Lower lobe of right lung (tissue), 2 donors: ENCODE measurements at regions not wholly inside any gene's neighbourhood (a gene's known extent, or its start where the extent isn't known, plus 50 kb on each side); places are given as distances from the start of the nearest gene placed in this dataset.

Experiments
- ATAC-seq, 2 donors: fragments of 200-7000 bp; cut with Tn5 transposase; one replicate each; pipeline ENCODE4 v1.9.1; 2020 to 2022; ENCODE audit warnings: mild to moderate bottlenecking in 2 of 2, moderate library complexity in 2 of 2
- DNase-seq: peaks from one replicate; pipeline ENCODE4 v3.0.0-alpha.2; 2020
- H3K27ac ChIP-seq: fragments of 200-600 bp; one replicate; pipeline ENCODE4 v1.8.0; 2022
- H3K27me3 ChIP-seq: fragments of 200-600 bp; one replicate; pipeline ENCODE4 v1.8.0; 2022; ENCODE audit warnings: low read depth
- H3K36me3 ChIP-seq: fragments of 200-600 bp; one replicate; pipeline ENCODE4 v1.8.0; 2022; ENCODE audit warnings: mild to moderate bottlenecking
- H3K4me1 ChIP-seq: fragments of 200-600 bp; one replicate; pipeline ENCODE4 v1.8.0; 2022
- H3K4me3 ChIP-seq: fragments of 200-600 bp; one replicate; pipeline ENCODE4 v1.8.0; 2022; ENCODE audit warnings: mild to moderate bottlenecking
- H3K9me3 ChIP-seq: fragments of 200-600 bp; one replicate; pipeline ENCODE4 v1.8.0; 2022
- intact Hi-C: fragments of 100-400 bp; cut with DNase I; formaldehyde crosslinking; loops from one replicate; pipeline ENCODE4 v1.11.0; 2022
- TF ChIP-seq, protein P1 (sequence below): fragments of 200-600 bp; IDR thresholded peaks from one replicate; pipeline ENCODE4 v1.8.0; 2022; ENCODE audit warnings: antibody characterized with exemption, mild to moderate bottlenecking
- donor health status: DM: no; HTN: yes; CAD: no; lungs with severe emphysema.

DNA sequence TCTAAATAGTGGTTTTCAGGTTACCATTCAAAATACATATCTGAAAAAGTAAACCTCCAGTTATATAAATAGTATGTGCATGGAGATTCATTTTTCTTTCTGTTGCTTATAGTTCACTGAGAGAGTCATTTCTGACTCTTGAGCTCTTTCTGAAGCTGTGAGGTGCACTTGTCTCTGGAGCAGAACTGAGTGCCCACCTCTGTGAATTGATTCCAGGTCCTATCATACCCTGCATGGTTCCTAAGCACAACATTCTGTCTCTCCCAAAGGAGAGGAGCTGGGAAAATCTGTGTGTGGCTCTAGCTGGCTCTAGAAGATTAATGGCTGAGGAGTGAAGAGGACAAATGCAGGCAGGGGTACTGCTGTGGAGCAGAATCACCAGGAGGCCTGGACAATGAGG, 161.6 kb upstream of the HCCS start:
- Histone ChIP-seq H3K4me3 (no peak overlapping the region), H3K4me1 (no peaks in the 10 kb centered on the region), H3K9me3 (no peaks in the 10 kb centered on the region), H3K36me3 (no peaks in the 10 kb centered on the region), H3K27ac (no peak overlapping the region), H3K27me3 (no peaks in the 10 kb centered on the region)
- no peak for ATAC-seq
- TF ChIP-seq, protein P1, sequence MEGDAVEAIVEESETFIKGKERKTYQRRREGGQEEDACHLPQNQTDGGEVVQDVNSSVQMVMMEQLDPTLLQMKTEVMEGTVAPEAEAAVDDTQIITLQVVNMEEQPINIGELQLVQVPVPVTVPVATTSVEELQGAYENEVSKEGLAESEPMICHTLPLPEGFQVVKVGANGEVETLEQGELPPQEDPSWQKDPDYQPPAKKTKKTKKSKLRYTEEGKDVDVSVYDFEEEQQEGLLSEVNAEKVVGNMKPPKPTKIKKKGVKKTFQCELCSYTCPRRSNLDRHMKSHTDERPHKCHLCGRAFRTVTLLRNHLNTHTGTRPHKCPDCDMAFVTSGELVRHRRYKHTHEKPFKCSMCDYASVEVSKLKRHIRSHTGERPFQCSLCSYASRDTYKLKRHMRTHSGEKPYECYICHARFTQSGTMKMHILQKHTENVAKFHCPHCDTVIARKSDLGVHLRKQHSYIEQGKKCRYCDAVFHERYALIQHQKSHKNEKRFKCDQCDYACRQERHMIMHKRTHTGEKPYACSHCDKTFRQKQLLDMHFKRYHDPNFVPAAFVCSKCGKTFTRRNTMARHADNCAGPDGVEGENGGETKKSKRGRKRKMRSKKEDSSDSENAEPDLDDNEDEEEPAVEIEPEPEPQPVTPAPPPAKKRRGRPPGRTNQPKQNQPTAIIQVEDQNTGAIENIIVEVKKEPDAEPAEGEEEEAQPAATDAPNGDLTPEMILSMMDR, result no peak
- intact Hi-C loops, result no loop called here
- no peak for DNase-seq

DNA sequence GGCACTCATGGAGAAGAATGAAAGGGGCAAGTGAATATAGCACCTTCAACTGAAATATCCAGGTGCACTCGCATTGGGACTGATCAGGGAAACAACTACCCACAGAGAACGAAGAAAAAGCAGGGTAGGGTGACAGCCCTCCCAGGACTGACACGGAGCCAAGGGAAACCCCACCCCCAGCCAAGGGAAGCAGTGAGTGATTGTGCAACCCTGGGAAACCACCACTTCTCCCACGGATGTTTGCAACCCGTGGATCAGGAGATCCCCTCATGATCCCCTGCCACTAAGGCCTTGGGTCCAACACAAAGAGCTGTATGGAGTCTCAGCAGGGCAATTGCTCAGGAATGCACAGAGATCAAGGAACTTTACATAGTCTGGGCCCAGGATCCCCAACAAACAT, 158.5 kb upstream of the HCCS start:
- no peaks in the 10 kb centered on the region for H3K27me3 ChIP-seq
- H3K9me3 ChIP-seq, result no peaks in the 10 kb centered on the region
- H3K4me3 ChIP-seq, result no peak overlapping the region
- H3K4me1 ChIP-seq, result no peaks in the 10 kb centered on the region
- H3K36me3 ChIP-seq, result no peaks in the 10 kb centered on the region
- H3K27ac ChIP-seq, result no peak overlapping the region
- ATAC-seq, result peak in 1 of 2 donors; percentile 28
- intact Hi-C loops, result no loop called here
- TF ChIP-seq, protein P1, result no peak
- DNase-seq, result no peak

DNA sequence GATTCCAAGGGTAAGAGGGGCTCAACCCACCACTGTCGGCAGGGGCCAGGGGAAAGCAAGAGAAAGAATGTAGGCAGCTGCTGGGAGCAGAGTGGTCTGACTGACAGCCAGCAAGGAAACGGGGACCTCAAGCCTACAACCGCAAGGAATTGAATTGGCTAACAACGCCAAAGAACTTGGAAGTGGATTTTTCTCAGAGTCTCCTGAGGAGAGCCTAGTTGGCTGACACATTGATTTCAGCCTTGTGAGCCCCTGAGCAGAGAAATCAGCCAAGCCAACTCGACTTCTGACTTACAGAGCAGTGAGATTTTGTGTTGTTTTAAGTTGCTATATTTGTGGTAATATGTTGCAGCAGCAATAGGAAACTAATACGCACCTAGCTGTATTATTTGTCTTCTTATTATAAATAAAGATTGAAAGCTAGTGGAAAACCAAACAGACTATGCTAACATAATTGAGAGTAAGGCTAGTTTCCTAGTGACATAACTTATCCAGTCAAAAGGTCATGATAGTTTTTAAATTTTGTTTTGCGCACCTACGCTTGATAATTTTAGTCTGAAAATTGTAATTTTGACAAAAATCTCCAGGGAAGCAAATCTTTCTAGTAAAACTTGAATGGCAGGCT, 145.8 kb upstream of the HCCS start:
- Histone ChIP-seq H3K27ac (no peak overlapping the region), H3K4me3 (no peak overlapping the region), H3K36me3 (no peaks in the 10 kb centered on the region), H3K4me1 (no peaks in the 10 kb centered on the region), H3K9me3 (no peaks in the 10 kb centered on the region), H3K27me3 (no peaks in the 10 kb centered on the region)
- TF ChIP-seq, protein P1, result no peak
- intact Hi-C loops, result no loop called here
- ATAC-seq (no peak), DNase-seq (no peak)

DNA sequence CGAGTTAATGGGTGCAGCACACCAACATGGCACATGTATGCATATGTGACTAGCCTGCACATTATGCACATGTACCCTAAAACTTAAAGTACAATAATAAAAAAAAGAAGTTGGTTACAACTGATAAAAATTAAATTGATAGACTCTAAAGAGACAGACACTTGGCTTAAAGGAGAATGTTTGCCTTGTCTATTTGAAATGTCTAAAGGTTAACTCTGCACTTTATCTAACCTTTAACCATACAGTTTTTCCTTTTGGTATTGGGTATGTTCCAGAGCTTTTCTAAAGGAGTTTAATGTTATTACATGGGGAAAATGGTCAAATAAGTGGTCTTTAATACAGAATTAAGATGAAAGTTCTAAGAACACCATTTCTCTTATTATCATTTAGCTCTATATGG, 145.1 kb upstream of the HCCS start:
- DNase-seq (no peak), ATAC-seq (no peak)
- H3K4me3 ChIP-seq, result no peak overlapping the region
- H3K27me3 ChIP-seq, result no peaks in the 10 kb centered on the region
- TF ChIP-seq, protein P1, result no peak
- intact Hi-C loops, result no loop called here
- H3K4me1 ChIP-seq, result no peaks in the 10 kb centered on the region
- no peak overlapping the region for H3K27ac ChIP-seq
- H3K36me3 ChIP-seq, result no peaks in the 10 kb centered on the region
- H3K9me3 ChIP-seq, result no peaks in the 10 kb centered on the region

DNA sequence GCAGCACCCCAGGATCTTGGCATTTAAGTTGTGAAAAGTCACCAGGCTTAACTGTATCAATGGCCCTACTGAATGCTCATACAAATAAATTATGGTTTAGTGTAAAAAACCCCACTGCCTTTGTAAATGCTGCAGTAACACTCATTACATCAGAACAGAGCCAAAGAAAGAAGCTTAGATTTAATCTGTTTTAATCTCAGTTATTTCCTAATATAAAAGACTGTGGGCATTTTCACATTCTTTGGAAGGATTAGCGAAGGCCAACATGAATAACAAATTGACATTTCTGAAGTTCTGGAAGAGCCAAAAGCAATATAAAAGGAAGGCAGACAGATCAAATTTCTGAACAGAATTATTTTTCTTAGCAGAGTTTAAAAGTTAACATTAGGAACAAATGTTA, 140.0 kb upstream of the HCCS start:
- DNase-seq (no peak), ATAC-seq (no peak)
- no peak overlapping the region for H3K4me3 ChIP-seq
- no peak overlapping the region for H3K27ac ChIP-seq
- H3K36me3 ChIP-seq, result no peaks in the 10 kb centered on the region
- no peaks in the 10 kb centered on the region for H3K27me3 ChIP-seq
- H3K9me3 ChIP-seq, result no peaks in the 10 kb centered on the region
- H3K4me1 ChIP-seq, result no peaks in the 10 kb centered on the region
- TF ChIP-seq, protein P1, result no peak
- intact Hi-C loops, result no loop called here
